H1 (cell line): ENCODE measurements at regions not wholly inside any gene's neighbourhood (a gene's known extent, or its start where the extent isn't known, plus 50 kb on each side); places are given as distances from the start of the nearest gene placed in this dataset.
A peak's percentile ranks its signal among the peaks of the same experiment; 100 is the strongest.

Experiments used
- CTCF ChIA-PET: fragments of 300-600 bp; sonication (Branson Sonifier 250); formaldehyde crosslinking; loops from one replicate; lab custom pipeline; 2021; ENCODE audit not compliant: partially characterized antibody; lab: Charles Lee
- POLR2A ChIA-PET: fragments of 300-600 bp; sonication (Branson Sonifier 250); formaldehyde crosslinking; loops from one replicate; lab custom pipeline; 2021; ENCODE audit warnings: inconsistent platforms; ENCODE audit not compliant: partially characterized antibody; lab: Charles Lee
- DNase-seq, 2 experiments: peaks; one replicate each; pipeline versions ENCODE4 v3.0.0 to v3.0.0-alpha.2; 2010 to 2022; ENCODE audit warnings: low spot score in 2 of 2, low read depth in 1 of 2, mixed read lengths in 1 of 2
- FAIRE-seq: peaks from 2 replicates; lab custom pipeline; 2011; peaks lifted over from hg19 to GRCh38; lab: Jason Lieb, UNC
- H2AFZ ChIP-seq: 2 replicates; pipeline ENCODE4 v1.8.1; 2012; ENCODE audit warnings: low read length, inconsistent platforms
- H2AK5ac ChIP-seq: 2 replicates; pipeline ENCODE4 v1.6.1; 2013; ENCODE audit warnings: low read depth, low read length
- H2BK120ac ChIP-seq: replicated peaks from 2 replicates; pipeline ENCODE3; 2013; ENCODE audit warnings: low read depth, low read length, inconsistent platforms
- H2BK12ac ChIP-seq: 2 replicates; pipeline ENCODE4 v1.6.1; 2013; ENCODE audit warnings: low read depth, low read length
- H2BK15ac ChIP-seq: 2 replicates; pipeline ENCODE4 v1.6.1; 2013; ENCODE audit warnings: low read length
- H2BK20ac ChIP-seq: 2 replicates; pipeline ENCODE4 v1.6.1; 2013; ENCODE audit warnings: low read length
- H2BK5ac ChIP-seq: 2 replicates; pipeline ENCODE4 v1.6.1; 2013; ENCODE audit warnings: low read depth, low read length
- H3K14ac ChIP-seq: 2 replicates; pipeline ENCODE4 v1.6.1; 2013; ENCODE audit warnings: inconsistent platforms; ENCODE audit not compliant: insufficient read length
- H3K18ac ChIP-seq: 2 replicates; pipeline ENCODE4 v1.6.1; 2013; ENCODE audit warnings: low read length; ENCODE audit errors: extremely low read depth
- H3K23ac ChIP-seq: 2 replicates; pipeline ENCODE4 v1.6.1; 2013; ENCODE audit warnings: inconsistent platforms; ENCODE audit not compliant: insufficient read length
- H3K23me2 ChIP-seq: 2 replicates; pipeline ENCODE4 v1.6.1; 2013; ENCODE audit warnings: low read depth, low read length
- H3K27ac ChIP-seq: 2 replicates; pipeline ENCODE4 v1.6.1; 2011; ENCODE audit warnings: low read depth, low read length, inconsistent platforms
- H3K27me3 ChIP-seq, 4 experiments: replicated peaks in 1 of 4; 1 replicate in 1 of 4; 2 replicates in 3 of 4; pipeline versions ENCODE4 v1.6.1 to v1.8.1; 2011 to 2013; ENCODE audit warnings: low read length in 3 of 4, mild to moderate bottlenecking in 3 of 4, inconsistent platforms in 2 of 4, mixed read lengths in 2 of 4, moderate library complexity in 1 of 4; ENCODE audit not compliant: control insufficient read depth in 3 of 4, insufficient read depth in 3 of 4; ENCODE audit errors: extremely low read depth in 1 of 4
- H3K36me3 ChIP-seq, 4 experiments: 2 replicates each; pipeline versions ENCODE4 v1.6.1 to v1.8.1; 2011 to 2013; ENCODE audit warnings: mild to moderate bottlenecking in 4 of 4, low read length in 3 of 4, moderate library complexity in 2 of 4, control low read depth in 1 of 4, inconsistent platforms in 1 of 4; ENCODE audit not compliant: insufficient read depth in 4 of 4, control insufficient read depth in 2 of 4
- H3K4ac ChIP-seq: replicated peaks from 2 replicates; pipeline ENCODE3; 2013; ENCODE audit warnings: low read length, low read depth, mixed read lengths, inconsistent platforms; ENCODE audit not compliant: insufficient read length
- H3K4me1 ChIP-seq, 4 experiments: replicated peaks in 1 of 4; 1 replicate in 1 of 4; 2 replicates in 3 of 4; pipeline versions ENCODE4 v1.6.1 to v1.8.1; 2011 to 2013; ENCODE audit warnings: low read length in 3 of 4, inconsistent platforms in 2 of 4, mixed read lengths in 1 of 4; ENCODE audit not compliant: insufficient read depth in 4 of 4, control insufficient read depth in 3 of 4
- H3K4me2 ChIP-seq, 2 experiments: 2 replicates each; pipeline versions ENCODE4 v1.6.1 to v1.8.1; 2011 to 2013; ENCODE audit warnings: low read depth in 2 of 2, low read length in 2 of 2, control low read depth in 1 of 2, inconsistent platforms in 1 of 2, mild to moderate bottlenecking in 1 of 2; ENCODE audit not compliant: insufficient read depth in 1 of 2
- H3K4me3 ChIP-seq, 4 experiments: fragments of 200-600, 300-600 bp in 1 of 4; sonication (generic), shearing (Covaris generic), sonication (Bioruptor Twin) in 1 of 4; 2 replicates each; pipeline versions ENCODE4 v1.5.1 to v1.8.1; 2011 to 2016; ENCODE audit warnings: low read length in 4 of 4, low read depth in 3 of 4, control low read depth in 2 of 4, inconsistent platforms in 2 of 4, mild to moderate bottlenecking in 2 of 4, mixed read lengths in 1 of 4, moderate library complexity in 1 of 4; ENCODE audit not compliant: insufficient read depth in 2 of 4; ENCODE audit errors: extremely low read depth in 1 of 4
- H3K56ac ChIP-seq: replicated peaks from 2 replicates; pipeline ENCODE3; 2013; ENCODE audit warnings: low read depth, mild to moderate bottlenecking, mixed read lengths, low read length, inconsistent platforms; ENCODE audit not compliant: insufficient read length
- H3K79me1 ChIP-seq: 2 replicates; pipeline ENCODE4 v1.6.1; 2013; ENCODE audit warnings: low read depth, low read length, control low read depth
- H3K79me2 ChIP-seq, 2 experiments: 2 replicates each; pipeline versions ENCODE4 v1.6.1 to v1.8.1; 2012 to 2013; ENCODE audit warnings: low read length in 2 of 2, mild to moderate bottlenecking in 2 of 2, inconsistent platforms in 1 of 2; ENCODE audit not compliant: insufficient read depth in 2 of 2, control insufficient read depth in 1 of 2
- H3K9ac ChIP-seq, 4 experiments: replicated peaks in 1 of 4; 1 replicate in 1 of 4; 2 replicates in 3 of 4; pipeline versions ENCODE4 v1.6.1 to v1.8.1; 2011 to 2013; ENCODE audit warnings: low read depth in 3 of 4, low read length in 3 of 4, control low read depth in 2 of 4, mild to moderate bottlenecking in 2 of 4, moderate library complexity in 2 of 4, inconsistent platforms in 1 of 4; ENCODE audit errors: extremely low read depth in 1 of 4
- H3K9me3 ChIP-seq, 2 experiments: 2 replicates each; pipeline versions ENCODE4 v1.6.1 to v1.8.1; 2012 to 2013; ENCODE audit warnings: mild to moderate bottlenecking in 2 of 2, moderate library complexity in 2 of 2, control low read depth in 1 of 2, inconsistent platforms in 1 of 2, low read depth in 1 of 2, low read length in 1 of 2, mixed read lengths in 1 of 2; ENCODE audit not compliant: insufficient read depth in 2 of 2
- H4K20me1 ChIP-seq, 2 experiments: replicated peaks in 1 of 2; 2 replicates each; pipeline versions ENCODE3 to v1.8.1; 2011 to 2013; ENCODE audit warnings: inconsistent platforms in 2 of 2, low read length in 2 of 2, mild to moderate bottlenecking in 1 of 2; ENCODE audit not compliant: insufficient read depth in 2 of 2, control insufficient read depth in 1 of 2
- H4K5ac ChIP-seq: 2 replicates; pipeline ENCODE4 v1.6.1; 2013; ENCODE audit warnings: low read length, low read depth, mixed read lengths, inconsistent platforms; ENCODE audit not compliant: insufficient read length
- H4K8ac ChIP-seq: 2 replicates; pipeline ENCODE4 v1.8.0; 2013; ENCODE audit warnings: mild to moderate bottlenecking, moderate library complexity, low read length, inconsistent platforms; ENCODE audit not compliant: insufficient read depth; ENCODE audit errors: extremely low read depth
- H4K91ac ChIP-seq: replicated peaks from 2 replicates; pipeline ENCODE3; 2013; ENCODE audit warnings: low read length, mixed read lengths, inconsistent platforms; ENCODE audit not compliant: insufficient read length
- ATF2 ChIP-seq: IDR thresholded peaks from 2 replicates; pipeline ENCODE4 v1.6.1; 2012; ENCODE audit warnings: low read length, inconsistent platforms
- CBX8 ChIP-seq: fragments of 300-800, 300-1000 bp; sonication (generic); IDR thresholded peaks from 2 replicates; pipeline ENCODE4 v1.7.1; 2016; ENCODE audit warnings: low read depth, low read length, borderline replicate concordance
- CHD1 ChIP-seq: IDR thresholded peaks from 2 replicates; pipeline ENCODE4 v1.6.1; 2012; ENCODE audit warnings: low read depth, low read length, improper control_type of control experiment
- CREB1 ChIP-seq: IDR thresholded peaks from 2 replicates; pipeline ENCODE4 v1.6.1; 2012; ENCODE audit warnings: inconsistent platforms
- EGR1 ChIP-seq: IDR thresholded peaks from 2 replicates; pipeline ENCODE4 v1.6.1; 2011; ENCODE audit warnings: low read depth, low read length, borderline replicate concordance
- GABPA ChIP-seq: IDR thresholded peaks from 2 replicates; pipeline ENCODE4 v1.6.1; 2011; ENCODE audit warnings: mild to moderate bottlenecking, low read length, moderate library complexity, borderline replicate concordance; ENCODE audit not compliant: insufficient read depth
- HDAC6 ChIP-seq: IDR thresholded peaks from one replicate; pipeline ENCODE4 v1.7.1; 2012; ENCODE audit warnings: low read depth, mild to moderate bottlenecking, inconsistent platforms, low read length, moderate library complexity
- NANOG ChIP-seq: IDR thresholded peaks from 2 replicates; pipeline ENCODE4 v1.6.1; 2011; ENCODE audit warnings: low read length, low read depth, mild to moderate bottlenecking, inconsistent platforms; ENCODE audit not compliant: insufficient read depth, poor library complexity, severe bottlenecking
- POU5F1 ChIP-seq: IDR thresholded peaks from 2 replicates; pipeline ENCODE4 v1.6.1; 2011; ENCODE audit warnings: low read depth, mild to moderate bottlenecking, low read length, moderate library complexity
- SRF ChIP-seq: IDR thresholded peaks from 2 replicates; pipeline ENCODE4 v1.6.1; 2011; ENCODE audit warnings: mild to moderate bottlenecking, low read depth, low read length, moderate library complexity
- TBP ChIP-seq: IDR thresholded peaks from 2 replicates; pipeline ENCODE4 v1.6.1; 2011; ENCODE audit warnings: low read depth, low read length, improper control_type of control experiment
- WGBS, 2 experiments: shearing (Covaris generic) in 1 of 2; methylation state at CpG; one replicate each; pipeline versions ENCODE4 v1.1.6 to v1.1.7; 2013 to 2015; ENCODE audit warnings: low lambda C conversion rate in 2 of 2, mixed read lengths in 2 of 2, inconsistent platforms in 1 of 2, low coverage in 1 of 2, missing lambda C conversion rate in 1 of 2; ENCODE audit not compliant: insufficient replicate concordance in 2 of 2, insufficient coverage in 1 of 2, insufficient read length in 1 of 2; ENCODE audit errors: extremely low coverage in 1 of 2, missing lambda C conversion rate in 1 of 2; 5-methylcytosine and 5-hydroxymethylcytosine counted together

GRCh38 chr2:12624905-12625598 is 91.7 kb upstream of the TRIB2 start:
- no peaks in the 10 kb centered on the region for H3K79me1 ChIP-seq
- no peaks in the 10 kb centered on the region for H3K36me3 ChIP-seq
- no peaks in the 10 kb centered on the region for H3K27me3 ChIP-seq
- H2BK12ac ChIP-seq, result no peak overlapping the region
- H3K27ac ChIP-seq, result no peak overlapping the region
- H3K4ac ChIP-seq, result no peak overlapping the region
- DNase-seq, result peak; percentile 17 to 55
- WGBS, 2 experiments, result 50% methylated on average over 5 of the region's 5 CpGs; no CpG with 5 or more reads in 1 of the 2 experiments
- H3K4me3 ChIP-seq, result peak overlapping the region in 1 of 4 experiments; percentile 14; a peak in 1 of 8 replicates
- H3K23me2 ChIP-seq, result no peaks in the 10 kb centered on the region
- H3K4me1 ChIP-seq, result peaks cover 1 to 8% (median 4%) of the 10 kb centered on the region in 4 experiments; a peak in 6 of 7 replicates
- no peaks in the 10 kb centered on the region for H4K20me1 ChIP-seq
- H4K91ac ChIP-seq, result peak overlapping the region; percentile 15
- H3K4me2 ChIP-seq, result peak overlapping the region; percentile 35 to 45
- FAIRE-seq, result peak; percentile 84
- no peak overlapping the region for H2BK15ac ChIP-seq
- H4K5ac ChIP-seq, result no peak overlapping the region
- no peak overlapping the region for H3K23ac ChIP-seq
- peak overlapping the region; percentile 84; the same call in 1 of the 2 replicates for H3K18ac ChIP-seq
- no peaks in the 10 kb centered on the region for H3K9me3 ChIP-seq
- no peak overlapping the region for H3K56ac ChIP-seq
- H3K14ac ChIP-seq, result no peak overlapping the region
- H3K9ac ChIP-seq, result no peak overlapping the region
- peak overlapping the region; percentile 11; the same call in 1 of the 2 replicates for H2BK20ac ChIP-seq
- H2BK120ac ChIP-seq, result peak overlapping the region; percentile 77
- H2AFZ ChIP-seq, result no peak overlapping the region
- ChIA-PET CTCF (interaction anchor here (0.7 to 1.5 kb wide), 3 partner anchors 12 to 29 kb away, joined by 3 to 7 read pairs (median 3); no protein-coding TSS in a partner anchor), POLR2A (interaction anchor here (0.9 kb wide), 1 partner anchor 12 kb away, joined by 4 read pairs; no protein-coding TSS in a partner anchor)
- H4K8ac ChIP-seq, result no peak overlapping the region
- no peaks in the 10 kb centered on the region for H3K79me2 ChIP-seq
- H2AK5ac ChIP-seq, result no peak overlapping the region
- peak overlapping the region; percentile 55; the same call in 1 of the 2 replicates for H2BK5ac ChIP-seq
- TF ChIP-seq HDAC6 (no peak), ATF2 (no peak), CBX8 (no peak), CHD1 (no peak), EGR1 (no peak), GABPA (no peak), NANOG (no peak), CREB1 (no peak), SRF (no peak), POU5F1 (no peak), TBP (no peak)
